Tibial nerve (tissue), 4 donors: ENCODE measurements at regions not wholly inside any gene's neighbourhood (a gene's known extent, or its start where the extent isn't known, plus 50 kb on each side); places are given as distances from the start of the nearest gene placed in this dataset.

Source experiments
- DNase-seq, 2 donors: peaks; one replicate each; pipeline ENCODE4 v3.0.0-alpha.2; 2019; ENCODE audit warnings: low spot score in 2 of 2
- H3K27ac ChIP-seq, 4 donors: fragments of 200-600 bp; sonication (generic) in 3 of 4; one replicate each; pipeline ENCODE4 v1.5.1; 2017 to 2019; ENCODE audit warnings: mild to moderate bottlenecking in 1 of 4
- H3K27me3 ChIP-seq, 2 donors: fragments of 200-600 bp; sonication (generic) in 1 of 2; one replicate each; pipeline versions ENCODE4 v1.5.1 to v1.6.0; 2017 to 2019
- H3K36me3 ChIP-seq, 3 donors: fragments of 200-600 bp; sonication (generic); one replicate each; pipeline ENCODE4 v1.5.1; 2018 to 2019
- H3K4me1 ChIP-seq, 4 donors: fragments of 200-600 bp; sonication (generic) in 3 of 4; one replicate each; pipeline ENCODE4 v1.5.1; 2017 to 2019
- H3K4me3 ChIP-seq, 4 donors: fragments of 200-600 bp; sonication (generic) in 3 of 4; one replicate each; pipeline ENCODE4 v1.5.1; 2017 to 2019; ENCODE audit warnings: mild to moderate bottlenecking in 1 of 4, moderate library complexity in 1 of 4
- H3K9me3 ChIP-seq, 4 donors: fragments of 200-600 bp; sonication (generic) in 3 of 4; one replicate each; pipeline ENCODE4 v1.5.1; 2017 to 2019
- CTCF ChIP-seq, 5 experiments: fragments of 200-600 bp in 3 of 5; fragments of 450-650 bp in 2 of 5; sonication (generic) in 3 of 5; IDR thresholded peaks; one replicate each; pipeline ENCODE4 v1.5.1; 2016 to 2019; ENCODE audit warnings: antibody characterized with exemption in 5 of 5, mild to moderate bottlenecking in 3 of 5, moderate library complexity in 2 of 5
- EP300 ChIP-seq, 2 donors: sonication (generic); formaldehyde crosslinking; IDR thresholded peaks; one replicate each; pipeline ENCODE4 v1.6.1; 2017; ENCODE audit warnings: antibody characterized with exemption in 2 of 2, mild to moderate bottlenecking in 1 of 2
- POLR2A ChIP-seq, 2 donors: fragments of 450-650 bp; IDR thresholded peaks; one replicate each; pipeline ENCODE4 v1.6.1; 2017; ENCODE audit warnings: antibody characterized with exemption in 2 of 2, mild to moderate bottlenecking in 2 of 2, moderate library complexity in 2 of 2
- WGBS, 2 donors: methylation state at CpG; one replicate each; pipeline ENCODE4 v1.1.5; 2018; 5-methylcytosine and 5-hydroxymethylcytosine counted together

GRCh38 chr14:82776958-82777357 lies 1243.3 kb upstream of the SEL1L start:
- no peak for DNase-seq
- 97 to 100% methylated on average over 1 of the region's 1 CpG for WGBS, 2 donors
- Histone ChIP-seq H3K27ac (no peak overlapping the region), H3K36me3 (no peaks in the 10 kb centered on the region), H3K4me3 (no peak overlapping the region), H3K4me1 (no peaks in the 10 kb centered on the region), H3K27me3 (no peaks in the 10 kb centered on the region), H3K9me3 (no peaks in the 10 kb centered on the region)
- TF ChIP-seq POLR2A (IDR thresholded peaks at IDR 0.05) = no peak
- no peak for TF ChIP-seq EP300 (IDR thresholded peaks at IDR 0.05)
- no peak for TF ChIP-seq CTCF (IDR thresholded peaks at IDR 0.05)

GRCh38 chr14:82778008-82778590 lies 1244.4 kb upstream of the SEL1L start:
- H3K4me3 ChIP-seq = no peak overlapping the region
- H3K4me1 ChIP-seq = no peaks in the 10 kb centered on the region
- 48 to 57% methylated on average over 1 of the region's 1 CpG for WGBS, 2 donors
- no peaks in the 10 kb centered on the region for H3K27me3 ChIP-seq
- H3K9me3 ChIP-seq = no peaks in the 10 kb centered on the region
- no peak for TF ChIP-seq POLR2A (IDR thresholded peaks at IDR 0.05)
- TF ChIP-seq EP300 (IDR thresholded peaks at IDR 0.05) = no peak
- TF ChIP-seq CTCF (IDR thresholded peaks at IDR 0.05) = no peak
- DNase-seq = no peak
- no peak overlapping the region for H3K27ac ChIP-seq
- no peaks in the 10 kb centered on the region for H3K36me3 ChIP-seq

- no peak for DNase-seq
- WGBS, 2 donors = 51 to 56% methylated on average over 3 of the region's 3 CpGs
- Histone ChIP-seq H3K9me3 (no peaks in the 10 kb centered on the region), H3K27me3 (no peaks in the 10 kb centered on the region), H3K4me1 (no peaks in the 10 kb centered on the region), H3K27ac (no peak overlapping the region), H3K36me3 (no peaks in the 10 kb centered on the region), H3K4me3 (no peak overlapping the region)
- TF ChIP-seq EP300 (IDR thresholded peaks at IDR 0.05) (no peak), CTCF (IDR thresholded peaks at IDR 0.05) (no peak), POLR2A (IDR thresholded peaks at IDR 0.05) (no peak)
These were observed 1244.9 kb upstream of the SEL1L start for GRCh38 chr14:82778601-82779000.

GRCh38 chr14:82779301-82779700 lies 1245.6 kb upstream of the SEL1L start:
- Histone ChIP-seq H3K27me3 (no peaks in the 10 kb centered on the region), H3K4me1 (no peaks in the 10 kb centered on the region), H3K36me3 (no peaks in the 10 kb centered on the region), H3K27ac (no peak overlapping the region), H3K9me3 (no peaks in the 10 kb centered on the region), H3K4me3 (no peak overlapping the region)
- no peak for DNase-seq
- WGBS, 2 donors = 93 to 100% methylated on average over 4 of the region's 4 CpGs
- TF ChIP-seq POLR2A (IDR thresholded peaks at IDR 0.05) (no peak), EP300 (IDR thresholded peaks at IDR 0.05) (no peak), CTCF (IDR thresholded peaks at IDR 0.05) (no peak)

- no peak overlapping the region for H3K27ac ChIP-seq
- TF ChIP-seq CTCF (IDR thresholded peaks at IDR 0.05) (no peak), EP300 (IDR thresholded peaks at IDR 0.05) (no peak), POLR2A (IDR thresholded peaks at IDR 0.05) (no peak)
- DNase-seq = no peak
- no peaks in the 10 kb centered on the region for H3K4me1 ChIP-seq
- H3K27me3 ChIP-seq = no peaks in the 10 kb centered on the region
- no peaks in the 10 kb centered on the region for H3K9me3 ChIP-seq
- WGBS, 2 donors = 19 to 29% methylated on average over 1 of the region's 1 CpG
- no peak overlapping the region for H3K4me3 ChIP-seq
- no peaks in the 10 kb centered on the region for H3K36me3 ChIP-seq
These were observed 1252.3 kb upstream of the SEL1L start for GRCh38 chr14:82785756-82786482.
